GM12878 (cell line): ENCODE measurements at regions not wholly inside any gene's neighbourhood (a gene's known extent, or its start where the extent isn't known, plus 50 kb on each side); places are given as distances from the start of the nearest gene placed in this dataset.

Experiments used
- ATAC-seq: fragments of 200-7000 bp; cut with Tn5 transposase; 3 replicates; pipeline ENCODE4 v1.9.1; 2020; ENCODE audit warnings: mild to moderate bottlenecking, moderate library complexity
- BruUV-seq: library from RNA; stranded (reverse); fragments of 400-500 nt; replicated peaks from 2 replicates; lab custom pipeline; 2021; lab: Mats Ljungman, UMichigan
- CTCF ChIA-PET: fragments of 300-600 bp; sonication (Branson Sonifier 250); formaldehyde crosslinking; extraction: SDS; loops from one replicate; lab custom pipeline; 2021; ENCODE audit warnings: inconsistent platforms; lab: Yijun Ruan, JAX
- POLR2A ChIA-PET: fragments of 350-600 bp; formaldehyde crosslinking; extraction: SDS; loops from one replicate; lab custom pipeline; 2021; ENCODE audit warnings: inconsistent platforms; lab: Charles Lee
- RAD21 ChIA-PET: fragments of 300-600 bp; sonication (Branson Sonifier 250); formaldehyde crosslinking; loops from one replicate; lab custom pipeline; 2023; ENCODE audit warnings: antibody characterized with exemption; ENCODE audit not compliant: unreplicated experiment; lab: Charles Lee
- SMC1A ChIA-PET: fragments of 300-600 bp; sonication (Branson Sonifier 250); formaldehyde crosslinking; loops from one replicate; lab custom pipeline; 2023; ENCODE audit not compliant: unreplicated experiment, uncharacterized antibody; lab: Charles Lee
- DNase-seq: peaks from one replicate; pipeline ENCODE4 v3.0.0-alpha.2; 2011; ENCODE audit warnings: low read depth, low spot score
- FAIRE-seq: peaks from 3 replicates; lab custom pipeline; 2011; peaks lifted over from hg19 to GRCh38; lab: Jason Lieb, UNC
- H2AFZ ChIP-seq: 2 replicates; pipeline ENCODE4 v1.6.0; 2011; ENCODE audit warnings: low read depth, low read length, control low read depth; ENCODE audit not compliant: control insufficient read depth
- H3K27ac ChIP-seq: 2 replicates; pipeline ENCODE4 v1.5.1; 2011; ENCODE audit warnings: control low read depth; ENCODE audit not compliant: control insufficient read depth, insufficient read depth
- H3K27me3 ChIP-seq, 2 experiments: replicated peaks in 1 of 2; 2 replicates each; pipeline versions ENCODE4 v1.6.0 to v1.6.1; 2011; ENCODE audit warnings: low read length in 1 of 2; ENCODE audit not compliant: control insufficient read depth in 2 of 2, insufficient read depth in 2 of 2
- H3K36me3 ChIP-seq, 2 experiments: 2 replicates each; pipeline ENCODE4 v1.5.1; 2011; ENCODE audit warnings: low read length in 1 of 2; ENCODE audit not compliant: control insufficient read depth in 2 of 2, insufficient read depth in 2 of 2
- H3K4me1 ChIP-seq: 2 replicates; pipeline ENCODE4 v1.6.1; 2011; ENCODE audit warnings: mild to moderate bottlenecking, low read length, moderate library complexity, mixed read lengths; ENCODE audit not compliant: control insufficient read depth, insufficient read depth
- H3K4me2 ChIP-seq: 2 replicates; pipeline ENCODE4 v1.6.0; 2011; ENCODE audit warnings: control low read depth; ENCODE audit not compliant: control insufficient read depth, insufficient read depth
- H3K4me3 ChIP-seq: fragments of 200-600 bp; sonication (generic); 2 replicates; pipeline ENCODE4 v1.5.1; 2016
- H3K79me2 ChIP-seq: 2 replicates; pipeline ENCODE4 v1.6.0; 2011; ENCODE audit warnings: low read length; ENCODE audit not compliant: control insufficient read depth, insufficient read depth
- H3K9ac ChIP-seq: 2 replicates; pipeline ENCODE4 v1.8.0; 2011; ENCODE audit warnings: low read length, control low read depth, mixed read lengths; ENCODE audit not compliant: control insufficient read depth, insufficient read depth
- H3K9me3 ChIP-seq: replicated peaks from 3 replicates; pipeline ENCODE4 v1.5.1; 2011; ENCODE audit warnings: mild to moderate bottlenecking, low read length; ENCODE audit not compliant: control insufficient read depth, insufficient read depth
- H4K20me1 ChIP-seq: 2 replicates; pipeline ENCODE4 v1.6.0; 2011; ENCODE audit not compliant: control insufficient read depth, insufficient read depth
- CTCF ChIP-seq, 3 experiments: IDR thresholded peaks in 2 of 3; conservative IDR thresholded peaks in 1 of 3; 2 replicates each; pipeline ENCODE4 v1.5.1; 2011; ENCODE audit warnings: low read depth in 3 of 3, low read length in 3 of 3, mild to moderate bottlenecking in 3 of 3, control low read depth in 2 of 3, moderate library complexity in 2 of 3, inconsistent platforms in 1 of 3, mixed read lengths in 1 of 3; ENCODE audit not compliant: control insufficient read depth in 2 of 3, insufficient read depth in 1 of 3; ENCODE audit errors: extremely low read depth in 1 of 3
- EP300 ChIP-seq, 2 experiments: fragments of 150-350 bp in 1 of 2; IDR thresholded peaks; 2 replicates each; pipeline ENCODE4 v1.6.1; 2011 to 2012; ENCODE audit warnings: low read depth in 2 of 2, low read length in 2 of 2, borderline replicate concordance in 1 of 2, improper control_type of control experiment in 1 of 2, inconsistent platforms in 1 of 2; ENCODE audit not compliant: control insufficient read depth in 1 of 2
- NFIC ChIP-seq: IDR thresholded peaks from 2 replicates; pipeline ENCODE4 v1.6.1; 2012; ENCODE audit warnings: low read depth, mild to moderate bottlenecking, inconsistent platforms, low read length, moderate library complexity
- RAD21 ChIP-seq: IDR thresholded peaks from 2 replicates; pipeline ENCODE4 v1.6.1; 2011; ENCODE audit warnings: mild to moderate bottlenecking, low read depth, low read length, moderate library complexity; ENCODE audit not compliant: insufficient read depth
- SMC3 ChIP-seq: IDR thresholded peaks from 2 replicates; pipeline ENCODE4 v1.6.1; 2011; ENCODE audit warnings: low read length, improper control_type of control experiment, borderline replicate concordance
- TCF7 ChIP-seq: IDR thresholded peaks from 2 replicates; pipeline ENCODE4 v1.6.1; 2014; ENCODE audit warnings: antibody characterized with exemption, borderline replicate concordance
- WGBS: methylation state at CpG from one replicate; pipeline ENCODE4 v1.1.6; 2016; ENCODE audit warnings: low lambda C conversion rate; ENCODE audit not compliant: insufficient replicate concordance, insufficient coverage; ENCODE audit errors: missing lambda C conversion rate; 5-methylcytosine and 5-hydroxymethylcytosine counted together
- in situ Hi-C: fragments of 300-500 bp; cut with MboI; formaldehyde crosslinking; loops from 9 replicates; pipeline ENCODE4 v1.14.3; 2018; ENCODE audit warnings: mixed read lengths
- intact Hi-C: fragments of 100-400 bp; cut with micrococcal nuclease; formaldehyde crosslinking; loops from one replicate; pipeline ENCODE4 v1.14.2; 2022; ENCODE audit not compliant: unreplicated experiment

- H2AFZ ChIP-seq, result no peak overlapping the region
- ATAC-seq, result no peak
- no peak overlapping the region for H3K27ac ChIP-seq
- no peak for DNase-seq
- no peak overlapping the region for H3K4me3 ChIP-seq
- in situ Hi-C loops, result no loop called here
- no peaks in the 10 kb centered on the region for H4K20me1 ChIP-seq
- H3K27me3 ChIP-seq, result no peaks in the 10 kb centered on the region
- intact Hi-C loops, result loop anchor here (10.0 kb wide), 1 partner anchor 1018 kb away; no protein-coding TSS in a partner anchor
- H3K4me1 ChIP-seq, result no peaks in the 10 kb centered on the region
- no peaks in the 10 kb centered on the region for H3K9me3 ChIP-seq
- 22% methylated on average over 3 of the region's 3 CpGs for WGBS
- RAD21 ChIA-PET, result interaction anchor here (0.8 kb wide), 1 partner anchor 76 kb away, joined by 3 read pairs; no protein-coding TSS in a partner anchor
- no peaks in the 10 kb centered on the region for H3K36me3 ChIP-seq
- no peaks in the 10 kb centered on the region for H3K79me2 ChIP-seq
- CTCF ChIA-PET, result no interaction called here
- POLR2A ChIA-PET, result no interaction called here
- TF ChIP-seq NFIC, result no peak
- H3K4me2 ChIP-seq, result no peak overlapping the region
- H3K9ac ChIP-seq, result no peak overlapping the region
- SMC1A ChIA-PET, result interaction anchor here (1.0 kb wide), 1 partner anchor 19 kb away, joined by 3 read pairs; no protein-coding TSS in a partner anchor
- BruUV-seq, result no TSS peak
- no peak for FAIRE-seq
These were observed 395.2 kb downstream of the RPL10L start for GRCh38 chr14:46256381-46256780.

GRCh38 chr14:46250113-46250703 is 401.4 kb downstream of the RPL10L start:
- no peaks in the 10 kb centered on the region for H3K36me3 ChIP-seq
- intact Hi-C loops, result loop anchor here (1.0 to 10.0 kb wide), 2 partner anchors 94 to 1025 kb away; no protein-coding TSS in a partner anchor
- ChIA-PET RAD21 (interaction anchor here (0.7 to 2.2 kb wide), 9 partner anchors 9 to 330 kb away, joined by 3 to 16 read pairs (median 5); no protein-coding TSS in a partner anchor), POLR2A (interaction anchor here (0.7 to 1.0 kb wide), 2 partner anchors 84 to 226 kb away, joined by 3 to 4 read pairs; no protein-coding TSS in a partner anchor), SMC1A (interaction anchor here (0.5 to 2.5 kb wide), 23 partner anchors 8 to 640 kb away, joined by 3 to 10 read pairs (median 4); no protein-coding TSS in a partner anchor), CTCF (interaction anchor here (0.7 to 3.6 kb wide), 21 partner anchors 9 to 640 kb away, joined by 3 to 23 read pairs (median 3); no protein-coding TSS in a partner anchor)
- H3K27ac ChIP-seq, result no peak overlapping the region
- no peak overlapping the region for H2AFZ ChIP-seq
- no peaks in the 10 kb centered on the region for H3K27me3 ChIP-seq
- FAIRE-seq (no peak), DNase-seq (no peak), ATAC-seq (peak; percentile 40; the same call in 1 of the 3 replicates)
- no peaks in the 10 kb centered on the region for H4K20me1 ChIP-seq
- H3K4me2 ChIP-seq, result no peak overlapping the region
- no peaks in the 10 kb centered on the region for H3K79me2 ChIP-seq
- in situ Hi-C loops, result no loop called here
- no peaks in the 10 kb centered on the region for H3K4me1 ChIP-seq
- no peak overlapping the region for H3K9ac ChIP-seq
- BruUV-seq, result no TSS peak
- no peak overlapping the region for H3K4me3 ChIP-seq
- H3K9me3 ChIP-seq, result no peaks in the 10 kb centered on the region
- TF ChIP-seq SMC3 (peak; percentile 60), TCF7 (no peak), EP300 (IDR thresholded peaks at IDR 0.05; ENCODE audit: borderline replicate concordance in 1 of 2, control insufficient read depth in 1 of 2, low read depth in 2 of 2, low read length in 2 of 2) (no peak), CTCF (IDR thresholded peaks at IDR 0.05 in 2 of 3, conservative IDR thresholded peaks at IDR 0.05 in 1 of 3; ENCODE audit: control insufficient read depth in 2 of 3, extremely low read depth in 1 of 3, insufficient read depth in 1 of 3, low read depth in 3 of 3, low read length in 3 of 3) (peak; percentile 52 to 60 (median 57); a peak in 5 of 6 replicates), RAD21 (peak; percentile 60)
